ENCODE measurements at regions not wholly inside any gene's neighbourhood (a gene's known extent, or its start where the extent isn't known, plus 50 kb on each side); places are given as distances from the start of the nearest gene placed in this dataset.

GRCh38 chr3:76509179-76509830, 530.6 kb upstream of the ROBO2 start:
- TF ChIP-seq, protein P1, sequence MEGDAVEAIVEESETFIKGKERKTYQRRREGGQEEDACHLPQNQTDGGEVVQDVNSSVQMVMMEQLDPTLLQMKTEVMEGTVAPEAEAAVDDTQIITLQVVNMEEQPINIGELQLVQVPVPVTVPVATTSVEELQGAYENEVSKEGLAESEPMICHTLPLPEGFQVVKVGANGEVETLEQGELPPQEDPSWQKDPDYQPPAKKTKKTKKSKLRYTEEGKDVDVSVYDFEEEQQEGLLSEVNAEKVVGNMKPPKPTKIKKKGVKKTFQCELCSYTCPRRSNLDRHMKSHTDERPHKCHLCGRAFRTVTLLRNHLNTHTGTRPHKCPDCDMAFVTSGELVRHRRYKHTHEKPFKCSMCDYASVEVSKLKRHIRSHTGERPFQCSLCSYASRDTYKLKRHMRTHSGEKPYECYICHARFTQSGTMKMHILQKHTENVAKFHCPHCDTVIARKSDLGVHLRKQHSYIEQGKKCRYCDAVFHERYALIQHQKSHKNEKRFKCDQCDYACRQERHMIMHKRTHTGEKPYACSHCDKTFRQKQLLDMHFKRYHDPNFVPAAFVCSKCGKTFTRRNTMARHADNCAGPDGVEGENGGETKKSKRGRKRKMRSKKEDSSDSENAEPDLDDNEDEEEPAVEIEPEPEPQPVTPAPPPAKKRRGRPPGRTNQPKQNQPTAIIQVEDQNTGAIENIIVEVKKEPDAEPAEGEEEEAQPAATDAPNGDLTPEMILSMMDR (IDR thresholded peaks at IDR 0.05), result no peak
- no peak for TF ChIP-seq EZH2 (IDR thresholded peaks at IDR 0.05; ENCODE audit: borderline replicate concordance, insufficient read depth, low read depth, low read length, poor library complexity, severe bottlenecking)
